DOHH2 (cell line): ENCODE measurements at regions not wholly inside any gene's neighbourhood (a gene's known extent, or its start where the extent isn't known, plus 50 kb on each side); places are given as distances from the start of the nearest gene placed in this dataset.

ENCODE experiments used
- EZH2phosphoT487 ChIP-seq: fragments of 200-600 bp; sonication (generic); IDR thresholded peaks from 2 replicates; pipeline ENCODE4 v1.6.1; 2017; ENCODE audit warnings: borderline replicate concordance, mild to moderate bottlenecking, antibody characterized with exemption, low read length, moderate library complexity, mixed read lengths
- TF ChIP-seq, protein P1 (sequence below): fragments of 200-600 bp; sonication (generic); IDR thresholded peaks from one replicate; pipeline ENCODE4 v1.5.1; 2014; ENCODE audit warnings: antibody characterized with exemption, mild to moderate bottlenecking, low read depth, low read length; ENCODE audit not compliant: poor library complexity, severe bottlenecking

DNA sequence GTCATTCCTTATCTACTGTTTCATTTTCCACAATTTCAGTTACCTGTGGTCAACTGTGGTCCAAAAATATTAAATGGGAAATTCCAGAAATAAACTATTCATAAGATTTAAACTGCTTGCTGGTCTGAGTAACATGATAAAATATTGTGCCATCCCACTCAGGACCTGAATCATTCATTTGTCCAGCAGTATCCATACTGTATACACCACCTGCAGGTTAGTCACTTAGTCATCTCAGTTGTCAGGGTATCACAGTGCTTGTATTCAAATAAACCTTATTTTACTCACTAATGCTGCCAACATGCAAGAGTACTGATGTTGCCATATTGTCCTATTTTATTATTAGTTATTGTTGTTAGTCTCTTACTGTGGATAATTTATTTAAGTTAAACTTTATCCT is 139.7 kb downstream of the FBXO4 start:
- TF ChIP-seq, protein P1, sequence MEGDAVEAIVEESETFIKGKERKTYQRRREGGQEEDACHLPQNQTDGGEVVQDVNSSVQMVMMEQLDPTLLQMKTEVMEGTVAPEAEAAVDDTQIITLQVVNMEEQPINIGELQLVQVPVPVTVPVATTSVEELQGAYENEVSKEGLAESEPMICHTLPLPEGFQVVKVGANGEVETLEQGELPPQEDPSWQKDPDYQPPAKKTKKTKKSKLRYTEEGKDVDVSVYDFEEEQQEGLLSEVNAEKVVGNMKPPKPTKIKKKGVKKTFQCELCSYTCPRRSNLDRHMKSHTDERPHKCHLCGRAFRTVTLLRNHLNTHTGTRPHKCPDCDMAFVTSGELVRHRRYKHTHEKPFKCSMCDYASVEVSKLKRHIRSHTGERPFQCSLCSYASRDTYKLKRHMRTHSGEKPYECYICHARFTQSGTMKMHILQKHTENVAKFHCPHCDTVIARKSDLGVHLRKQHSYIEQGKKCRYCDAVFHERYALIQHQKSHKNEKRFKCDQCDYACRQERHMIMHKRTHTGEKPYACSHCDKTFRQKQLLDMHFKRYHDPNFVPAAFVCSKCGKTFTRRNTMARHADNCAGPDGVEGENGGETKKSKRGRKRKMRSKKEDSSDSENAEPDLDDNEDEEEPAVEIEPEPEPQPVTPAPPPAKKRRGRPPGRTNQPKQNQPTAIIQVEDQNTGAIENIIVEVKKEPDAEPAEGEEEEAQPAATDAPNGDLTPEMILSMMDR, result no peak
- TF ChIP-seq EZH2phosphoT487, result no peak
